ENCODE measurements at regions not wholly inside any gene's neighbourhood (a gene's known extent, or its start where the extent isn't known, plus 50 kb on each side); places are given as distances from the start of the nearest gene placed in this dataset.

DNA sequence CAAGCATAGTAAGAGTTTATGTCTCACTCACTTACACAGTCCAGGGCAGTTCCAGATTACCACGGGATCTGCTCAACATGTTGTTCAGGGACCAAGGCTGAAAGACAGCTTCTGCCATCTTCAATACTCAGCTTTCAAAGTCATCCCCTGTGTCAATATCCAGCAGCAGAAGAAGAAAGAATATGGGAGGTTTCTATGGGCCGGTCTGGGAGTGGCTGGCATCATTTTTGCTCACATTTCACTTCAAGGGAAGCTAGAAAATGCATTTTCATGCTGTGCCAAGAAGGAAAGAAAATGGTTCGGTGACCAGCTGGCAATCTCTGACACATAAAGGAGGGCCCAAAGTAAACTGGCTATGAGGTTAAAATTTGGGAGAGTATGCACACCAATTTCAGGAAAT, 211.5 kb upstream of the KLF3 start:
- TF ChIP-seq, protein P1, sequence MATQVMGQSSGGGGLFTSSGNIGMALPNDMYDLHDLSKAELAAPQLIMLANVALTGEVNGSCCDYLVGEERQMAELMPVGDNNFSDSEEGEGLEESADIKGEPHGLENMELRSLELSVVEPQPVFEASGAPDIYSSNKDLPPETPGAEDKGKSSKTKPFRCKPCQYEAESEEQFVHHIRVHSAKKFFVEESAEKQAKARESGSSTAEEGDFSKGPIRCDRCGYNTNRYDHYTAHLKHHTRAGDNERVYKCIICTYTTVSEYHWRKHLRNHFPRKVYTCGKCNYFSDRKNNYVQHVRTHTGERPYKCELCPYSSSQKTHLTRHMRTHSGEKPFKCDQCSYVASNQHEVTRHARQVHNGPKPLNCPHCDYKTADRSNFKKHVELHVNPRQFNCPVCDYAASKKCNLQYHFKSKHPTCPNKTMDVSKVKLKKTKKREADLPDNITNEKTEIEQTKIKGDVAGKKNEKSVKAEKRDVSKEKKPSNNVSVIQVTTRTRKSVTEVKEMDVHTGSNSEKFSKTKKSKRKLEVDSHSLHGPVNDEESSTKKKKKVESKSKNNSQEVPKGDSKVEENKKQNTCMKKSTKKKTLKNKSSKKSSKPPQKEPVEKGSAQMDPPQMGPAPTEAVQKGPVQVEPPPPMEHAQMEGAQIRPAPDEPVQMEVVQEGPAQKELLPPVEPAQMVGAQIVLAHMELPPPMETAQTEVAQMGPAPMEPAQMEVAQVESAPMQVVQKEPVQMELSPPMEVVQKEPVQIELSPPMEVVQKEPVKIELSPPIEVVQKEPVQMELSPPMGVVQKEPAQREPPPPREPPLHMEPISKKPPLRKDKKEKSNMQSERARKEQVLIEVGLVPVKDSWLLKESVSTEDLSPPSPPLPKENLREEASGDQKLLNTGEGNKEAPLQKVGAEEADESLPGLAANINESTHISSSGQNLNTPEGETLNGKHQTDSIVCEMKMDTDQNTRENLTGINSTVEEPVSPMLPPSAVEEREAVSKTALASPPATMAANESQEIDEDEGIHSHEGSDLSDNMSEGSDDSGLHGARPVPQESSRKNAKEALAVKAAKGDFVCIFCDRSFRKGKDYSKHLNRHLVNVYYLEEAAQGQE (IDR thresholded peaks at IDR 0.05; ENCODE audit: insufficient replicate concordance, low read depth) = no peak
- TF ChIP-seq, protein P2, sequence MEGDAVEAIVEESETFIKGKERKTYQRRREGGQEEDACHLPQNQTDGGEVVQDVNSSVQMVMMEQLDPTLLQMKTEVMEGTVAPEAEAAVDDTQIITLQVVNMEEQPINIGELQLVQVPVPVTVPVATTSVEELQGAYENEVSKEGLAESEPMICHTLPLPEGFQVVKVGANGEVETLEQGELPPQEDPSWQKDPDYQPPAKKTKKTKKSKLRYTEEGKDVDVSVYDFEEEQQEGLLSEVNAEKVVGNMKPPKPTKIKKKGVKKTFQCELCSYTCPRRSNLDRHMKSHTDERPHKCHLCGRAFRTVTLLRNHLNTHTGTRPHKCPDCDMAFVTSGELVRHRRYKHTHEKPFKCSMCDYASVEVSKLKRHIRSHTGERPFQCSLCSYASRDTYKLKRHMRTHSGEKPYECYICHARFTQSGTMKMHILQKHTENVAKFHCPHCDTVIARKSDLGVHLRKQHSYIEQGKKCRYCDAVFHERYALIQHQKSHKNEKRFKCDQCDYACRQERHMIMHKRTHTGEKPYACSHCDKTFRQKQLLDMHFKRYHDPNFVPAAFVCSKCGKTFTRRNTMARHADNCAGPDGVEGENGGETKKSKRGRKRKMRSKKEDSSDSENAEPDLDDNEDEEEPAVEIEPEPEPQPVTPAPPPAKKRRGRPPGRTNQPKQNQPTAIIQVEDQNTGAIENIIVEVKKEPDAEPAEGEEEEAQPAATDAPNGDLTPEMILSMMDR (IDR thresholded peaks at IDR 0.05; ENCODE audit: insufficient read depth, low read length) = no peak
- no peak for TF ChIP-seq POLR2AphosphoS5 (IDR thresholded peaks at IDR 0.05; ENCODE audit: low read depth)

Measured in HL-60 (cell line).